HG03439 (cell line): ENCODE measurements at regions not wholly inside any gene's neighbourhood (a gene's known extent, or its start where the extent isn't known, plus 50 kb on each side); places are given as distances from the start of the nearest gene placed in this dataset.
"Not testable (repeated sequence)": the region's sequence is repeated elsewhere in the genome, so short reads cannot be mapped to it uniquely, and the experiment has no call there.

Source experiments
- ATAC-seq: cut with Tn5 transposase; IDR thresholded peaks from one replicate; pipeline ENCODE4 v1.9.1; 2021; ENCODE audit warnings: mild to moderate bottlenecking, moderate library complexity; ENCODE audit not compliant: unreplicated experiment

DNA sequence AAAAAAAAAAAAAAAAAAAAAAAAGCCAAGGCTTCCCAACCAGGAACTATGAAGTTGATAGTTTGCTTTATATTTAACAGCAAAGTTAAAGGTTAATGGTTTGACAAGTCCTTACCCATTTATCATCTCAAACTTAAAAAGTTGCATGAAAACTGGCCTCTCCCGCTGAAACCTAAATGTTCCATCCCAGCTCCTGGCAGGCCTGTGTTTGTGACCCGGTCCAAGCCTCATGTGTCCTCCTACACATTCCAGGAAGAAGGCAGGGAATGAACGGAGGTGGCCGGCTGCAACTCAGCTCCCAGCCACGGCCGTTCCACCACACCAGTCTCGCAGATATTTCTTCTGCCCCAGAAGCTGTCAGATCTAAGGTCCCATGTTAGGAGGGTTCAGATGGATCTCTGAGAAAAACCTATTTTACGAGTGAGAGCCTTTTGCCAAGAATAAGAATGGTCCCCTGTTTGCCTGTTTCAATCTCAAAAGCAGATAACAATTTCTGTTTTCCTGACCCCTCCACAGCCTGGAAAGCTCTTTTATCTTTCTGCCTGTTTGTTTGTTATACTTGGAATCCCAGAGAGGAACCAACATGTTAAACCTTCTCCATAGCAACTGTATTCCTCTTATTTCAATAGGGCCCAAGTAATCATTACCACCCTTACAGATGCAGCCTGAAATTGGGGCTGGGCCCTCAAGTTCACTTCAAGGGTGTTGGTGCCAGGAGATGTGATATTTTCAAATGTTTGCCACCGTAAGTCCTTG lies 56.5 kb downstream of the KCTD12 start:
- no peak for ATAC-seq

DNA sequence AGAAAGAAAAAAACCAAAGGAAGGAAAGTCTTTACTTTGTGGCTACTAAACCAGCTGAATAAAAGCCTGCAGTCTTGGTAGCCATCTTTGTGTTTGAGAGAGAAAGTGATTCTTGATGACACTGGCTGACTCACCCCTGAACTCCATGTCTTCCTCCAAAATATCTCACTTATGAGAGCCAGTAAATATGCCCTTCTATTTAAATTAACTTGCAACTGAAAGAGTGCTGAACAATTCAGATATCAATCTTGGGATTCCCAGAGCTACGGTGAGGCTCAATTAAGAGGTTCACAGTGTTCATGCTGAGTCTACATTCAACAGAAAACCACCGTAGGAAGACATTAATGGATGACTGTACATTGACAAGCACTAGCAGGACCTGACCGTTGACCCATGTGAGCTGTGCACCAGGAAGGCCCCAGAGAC lies 57.9 kb downstream of the KCTD12 start:
- ATAC-seq: peak; percentile 72

DNA sequence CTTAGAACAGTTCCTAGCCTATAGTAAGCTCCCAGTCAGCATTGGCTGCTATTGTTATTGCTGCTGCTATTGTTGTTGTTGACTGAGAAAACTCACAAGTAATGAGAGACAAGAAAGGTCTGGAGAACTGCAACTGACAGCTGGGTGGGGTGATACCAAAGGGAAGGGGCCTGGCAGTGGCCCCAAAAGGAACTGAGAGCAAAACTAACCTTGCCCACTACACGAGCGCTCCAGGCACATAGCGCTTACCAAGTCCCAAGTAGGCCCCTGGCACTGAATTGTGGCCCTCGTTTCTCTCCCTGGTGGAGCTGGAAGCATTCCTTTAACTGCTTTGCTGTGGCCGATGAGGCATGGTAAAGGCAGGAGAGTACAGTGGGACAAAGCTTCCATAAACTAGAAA lies 59.7 kb downstream of the KCTD12 start:
- ATAC-seq: no peak

DNA sequence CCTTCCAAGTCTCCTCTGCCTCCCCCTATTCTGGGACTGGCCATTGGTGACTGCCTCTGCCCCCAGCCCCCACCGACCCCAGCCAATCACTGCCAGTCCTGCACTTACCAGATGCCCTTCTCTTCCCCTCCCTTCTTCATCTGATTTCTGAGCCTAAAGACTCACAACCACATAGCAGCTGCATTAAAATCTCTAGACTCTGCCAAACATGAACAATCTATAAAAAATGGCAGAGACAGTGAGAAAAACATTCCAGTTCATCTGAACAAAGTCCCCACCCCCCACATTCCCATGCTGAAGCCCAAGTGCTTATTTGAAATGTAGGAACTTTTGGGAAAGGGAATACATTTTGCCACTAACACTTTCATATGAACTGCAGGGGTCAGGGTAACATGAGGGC lies 60.8 kb downstream of the KCTD12 start:
- ATAC-seq: no peak

DNA sequence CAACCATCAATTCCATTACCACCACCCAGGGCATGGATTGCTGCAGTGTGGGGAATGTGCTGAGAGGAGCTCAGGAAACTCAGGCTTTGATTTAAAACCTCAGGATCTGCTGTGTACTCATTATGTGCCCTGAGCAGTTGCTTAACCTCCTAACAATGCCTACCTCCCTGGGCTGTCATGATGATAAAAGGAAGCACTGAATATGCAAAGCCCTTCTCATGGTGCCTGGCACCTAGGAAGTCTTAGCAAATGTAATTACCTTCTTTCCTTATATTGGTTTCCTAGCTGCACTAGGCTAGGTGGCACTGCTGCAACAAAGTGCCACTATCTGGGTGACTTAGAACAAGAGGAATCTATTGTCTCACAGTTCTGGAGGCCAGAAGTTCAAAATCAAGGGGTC lies 62.2 kb downstream of the KCTD12 start:
- ATAC-seq: no peak

DNA sequence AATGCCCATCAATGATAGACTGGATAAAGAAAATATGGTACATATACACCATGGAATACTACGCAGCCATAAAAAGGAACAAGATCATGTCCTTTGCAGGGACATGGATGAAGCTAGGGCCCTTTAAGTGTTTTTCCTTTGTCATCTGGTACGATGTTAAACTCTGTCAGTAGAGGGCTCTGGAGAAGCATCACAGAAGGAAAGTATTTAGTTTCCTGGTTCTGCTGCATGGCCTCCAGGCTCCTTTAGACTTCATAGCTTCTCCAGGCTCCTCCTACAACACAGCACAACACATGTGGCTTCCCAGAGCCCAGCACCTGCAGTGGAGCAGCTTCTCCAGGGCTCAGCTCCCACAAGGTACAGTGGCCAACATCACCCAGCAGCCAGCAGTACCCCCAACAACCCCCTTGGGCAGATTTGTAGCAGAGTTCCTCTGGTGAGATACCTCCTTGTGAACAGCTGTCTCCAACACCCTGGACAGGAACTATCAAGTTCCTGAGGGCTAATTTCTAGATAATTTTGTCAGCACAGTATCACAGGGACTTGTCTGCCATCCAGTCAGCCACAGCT lies 63.4 kb downstream of the KCTD12 start:
- ATAC-seq: no peak

DNA sequence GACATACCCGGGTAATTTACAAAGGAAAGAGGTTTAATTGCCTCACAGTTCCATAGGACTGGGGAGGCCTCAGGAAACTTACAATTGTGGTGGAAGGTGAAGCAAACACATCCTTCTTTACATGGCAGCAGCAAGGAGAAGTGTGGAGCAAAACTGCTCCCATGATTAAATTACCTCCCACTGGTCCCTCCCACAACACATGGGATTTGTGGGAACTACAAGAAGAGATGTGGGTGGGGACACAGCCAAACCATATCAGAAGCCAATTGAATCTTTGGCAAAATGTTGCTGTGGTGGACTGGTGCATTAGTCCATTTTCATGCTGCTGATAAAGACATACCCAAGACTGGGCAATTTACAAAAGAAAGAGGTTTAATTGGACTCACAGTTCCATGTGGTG lies 65.0 kb downstream of the KCTD12 start:
- not testable (repeated sequence) for ATAC-seq

DNA sequence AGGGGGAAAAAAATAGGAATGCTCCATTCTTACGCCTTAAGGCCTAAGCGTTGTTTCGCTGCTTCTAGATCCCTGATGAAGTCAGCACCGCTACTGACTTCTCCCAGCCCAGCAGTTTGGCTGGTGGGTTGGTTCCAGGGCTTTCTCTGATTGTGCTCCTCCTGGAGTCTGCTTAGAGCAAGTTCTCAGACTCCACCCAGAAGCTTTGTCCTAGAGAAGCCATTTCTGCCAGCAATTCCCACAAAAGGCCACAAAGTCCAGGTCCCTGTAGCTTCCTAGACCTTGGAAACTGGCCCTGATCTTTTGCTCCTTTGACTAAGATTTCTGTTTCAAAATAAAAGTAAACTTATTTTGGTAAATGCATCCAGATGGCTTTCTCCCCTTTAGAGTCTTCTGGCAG lies 65.4 kb downstream of the KCTD12 start:
- ATAC-seq: no peak

DNA sequence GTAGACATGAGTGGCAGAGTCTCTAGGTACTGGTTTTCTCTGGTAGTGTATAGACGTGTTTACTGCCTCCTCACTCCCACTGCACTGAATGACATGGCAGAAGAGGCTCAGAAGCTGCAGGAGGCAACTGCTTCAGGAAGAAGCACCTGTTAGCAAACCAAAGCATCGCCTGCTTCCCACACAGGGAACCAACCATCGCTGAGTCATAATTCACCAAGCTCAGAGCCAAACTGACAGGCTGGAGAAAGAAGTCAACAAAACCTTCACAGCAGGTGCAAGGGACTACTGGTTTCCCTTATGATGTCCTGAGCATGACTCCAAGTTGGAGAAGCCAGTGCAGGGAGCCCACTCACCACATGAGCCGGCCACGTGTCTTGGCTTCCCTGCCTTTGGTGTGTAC lies 69.8 kb downstream of the KCTD12 start:
- no peak for ATAC-seq

DNA sequence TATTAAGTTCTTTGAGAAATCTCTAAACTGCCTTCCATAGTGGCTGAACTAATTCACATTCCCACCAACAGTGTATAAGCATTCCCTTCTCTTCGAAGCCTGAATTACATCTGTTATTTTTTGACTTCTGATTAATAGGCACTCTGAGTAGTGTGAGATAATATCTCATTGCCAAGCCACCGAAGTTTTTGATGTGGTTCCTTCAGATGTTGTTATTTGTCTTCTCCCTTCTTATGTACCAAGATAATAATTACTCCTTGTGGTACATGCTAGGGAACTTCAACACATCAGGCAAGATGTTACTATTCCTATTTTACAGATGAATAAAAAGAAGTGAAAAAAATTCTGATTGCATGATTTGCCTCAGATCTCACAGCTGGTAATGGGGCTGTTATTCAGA lies 70.9 kb downstream of the KCTD12 start:
- no peak for ATAC-seq

DNA sequence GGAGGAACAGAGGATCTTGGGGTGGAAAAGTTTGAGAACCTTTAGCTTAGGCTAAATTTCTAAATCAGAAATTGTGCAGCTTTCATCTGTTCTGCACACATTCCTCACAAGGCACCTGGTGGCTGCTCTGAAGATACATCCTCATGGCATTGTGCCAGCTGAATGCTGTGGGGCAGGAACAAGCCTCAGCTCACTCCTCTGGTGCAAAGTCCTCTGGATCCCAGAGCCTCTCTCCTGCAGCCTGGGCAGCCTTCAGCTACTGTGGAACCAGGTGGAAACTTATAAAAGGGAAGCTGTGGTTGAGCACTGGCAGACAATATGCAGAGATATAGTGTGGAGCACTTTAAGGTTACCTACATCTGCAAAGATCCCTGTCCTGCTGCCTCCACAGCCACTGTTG lies 72.3 kb downstream of the KCTD12 start:
- no peak for ATAC-seq

DNA sequence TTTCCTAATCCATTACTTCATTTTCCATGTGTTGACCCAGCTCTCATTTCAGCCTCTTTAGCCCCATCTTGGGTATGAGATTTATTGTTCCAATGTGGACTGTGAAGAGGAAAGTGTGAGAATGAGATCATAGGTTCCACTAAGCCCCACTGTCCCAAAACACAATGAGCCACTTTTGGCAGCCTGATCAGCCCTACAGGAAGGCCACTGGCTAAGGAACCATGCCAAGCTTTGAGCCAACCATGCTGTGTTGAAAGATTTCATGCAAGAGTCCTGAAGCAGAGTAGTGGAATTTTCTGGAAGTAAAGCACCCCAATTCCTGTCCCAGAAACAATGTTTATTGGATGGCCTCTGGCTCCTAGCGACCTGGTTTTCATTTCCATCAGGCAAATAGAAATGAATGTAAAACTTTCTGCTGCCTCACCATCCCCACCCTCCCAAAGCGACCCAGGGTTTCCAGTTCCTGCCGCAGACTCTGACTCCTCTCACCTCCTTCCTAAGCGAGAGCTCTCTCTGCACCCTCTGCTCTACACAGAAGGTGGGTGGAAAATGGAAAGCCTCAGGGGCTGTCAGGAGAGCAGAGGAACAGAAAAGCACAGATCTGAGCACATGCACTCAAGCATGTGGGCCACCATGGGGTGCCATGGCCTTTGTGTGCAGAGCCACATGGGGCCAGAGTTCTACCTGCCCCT lies 73.1 kb downstream of the KCTD12 start:
- no peak for ATAC-seq

DNA sequence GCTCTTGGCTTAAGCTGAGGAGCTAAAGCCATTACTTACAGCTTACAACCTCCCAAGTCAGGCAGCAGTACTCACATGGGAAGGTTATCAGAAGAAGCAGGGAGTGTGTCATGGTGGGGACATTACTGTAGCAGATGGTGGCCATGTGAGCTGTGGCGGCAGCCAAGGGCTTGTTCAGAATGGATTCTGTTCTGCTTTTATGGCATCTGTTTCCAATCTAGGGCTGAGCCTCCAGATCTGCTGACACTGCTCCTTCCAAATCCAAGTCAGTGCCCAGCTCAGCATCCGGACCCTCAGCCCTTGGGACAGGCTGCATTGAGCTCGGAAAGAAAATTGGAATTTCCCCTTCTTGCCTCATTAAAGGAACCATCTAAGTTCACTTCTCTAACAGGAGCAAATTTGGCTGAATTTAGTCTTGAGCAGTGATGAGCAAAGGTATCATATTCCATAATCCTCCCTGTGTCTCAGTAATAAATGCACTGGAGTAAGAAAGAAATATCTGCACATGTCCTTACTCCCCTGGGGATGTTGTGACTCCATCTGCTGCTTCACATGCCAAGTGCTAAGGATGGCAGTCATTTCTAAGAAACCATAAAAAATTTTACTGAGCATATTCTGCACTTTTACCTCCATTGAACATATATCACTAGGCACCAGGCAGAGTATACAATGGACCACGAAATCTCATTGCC lies 73.9 kb downstream of the KCTD12 start:
- ATAC-seq: no peak

DNA sequence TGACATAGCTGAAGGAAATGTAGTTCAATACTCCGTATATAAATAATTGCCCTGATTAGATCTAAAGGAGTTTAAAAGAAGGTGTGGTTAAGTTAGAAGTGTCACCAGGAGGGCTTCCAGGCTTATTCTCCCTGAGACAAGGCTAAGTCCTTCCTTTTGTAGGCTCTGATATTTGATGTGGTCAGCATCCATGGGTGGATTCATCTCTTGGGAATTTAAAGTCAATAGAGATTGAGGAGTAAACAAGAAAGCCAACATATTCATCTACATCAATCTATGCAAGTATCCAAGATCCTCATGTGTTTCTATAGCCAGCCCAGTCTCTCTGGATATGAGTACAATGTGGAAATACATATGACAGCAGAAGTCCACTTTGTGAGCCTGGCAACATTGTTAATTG lies 76.8 kb downstream of the KCTD12 start:
- ATAC-seq: no peak

DNA sequence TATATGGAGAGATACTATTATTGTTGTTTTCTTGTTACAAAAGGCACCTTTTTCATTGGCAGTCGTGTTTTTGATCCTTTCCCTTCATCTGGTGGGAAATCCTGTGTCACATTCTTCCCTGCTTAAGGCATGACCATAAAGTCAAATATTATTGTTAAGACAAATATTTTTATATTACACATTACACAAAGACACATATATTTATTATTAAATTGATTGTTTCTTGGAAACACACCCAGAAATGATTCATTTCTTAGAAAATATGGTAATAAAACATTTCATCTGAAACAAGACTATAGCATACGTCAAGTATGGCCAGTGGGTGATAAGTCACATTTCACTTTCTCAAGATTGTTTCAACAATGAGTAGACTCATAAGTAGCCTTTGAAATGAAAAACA lies 77.3 kb downstream of the KCTD12 start:
- no peak for ATAC-seq

DNA sequence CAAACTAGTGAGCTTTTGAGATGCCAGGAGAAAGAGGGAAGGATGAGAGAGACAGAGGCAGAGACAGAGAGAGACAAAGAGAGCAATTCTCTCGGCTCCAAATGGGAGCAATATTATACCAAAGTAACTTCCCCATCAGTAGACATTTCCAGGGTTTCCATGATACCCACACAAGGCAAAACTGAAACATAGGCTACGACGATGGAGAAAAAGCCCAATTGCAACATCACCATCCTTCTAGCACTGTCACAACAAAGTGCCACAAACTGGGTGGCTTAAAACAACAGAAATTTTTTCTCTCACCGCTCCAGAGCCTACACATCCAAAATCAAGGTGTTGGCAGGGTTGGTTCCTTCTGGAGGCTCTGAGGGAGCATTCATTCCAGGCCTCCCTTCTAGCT lies 81.4 kb downstream of the KCTD12 start:
- ATAC-seq: no peak

DNA sequence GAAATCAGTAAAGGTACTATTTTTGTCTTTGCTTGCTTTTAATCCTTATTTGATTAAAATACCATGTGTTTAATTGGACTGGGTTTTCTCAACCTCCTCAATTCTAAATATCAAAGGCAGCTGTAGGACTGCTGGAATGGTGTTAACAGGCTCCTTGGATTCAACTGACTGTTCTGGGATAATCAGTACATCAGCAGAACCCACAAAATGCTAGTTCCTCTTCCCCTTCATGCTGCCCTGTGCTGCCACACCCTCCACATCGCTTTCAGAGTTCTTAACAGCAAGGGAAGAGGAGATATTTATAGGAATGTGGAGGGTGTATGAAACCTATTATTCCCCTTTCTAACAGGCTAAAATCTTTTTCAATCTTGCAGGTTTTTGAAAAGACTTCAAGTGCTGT lies 82.4 kb downstream of the KCTD12 start:
- no peak for ATAC-seq

DNA sequence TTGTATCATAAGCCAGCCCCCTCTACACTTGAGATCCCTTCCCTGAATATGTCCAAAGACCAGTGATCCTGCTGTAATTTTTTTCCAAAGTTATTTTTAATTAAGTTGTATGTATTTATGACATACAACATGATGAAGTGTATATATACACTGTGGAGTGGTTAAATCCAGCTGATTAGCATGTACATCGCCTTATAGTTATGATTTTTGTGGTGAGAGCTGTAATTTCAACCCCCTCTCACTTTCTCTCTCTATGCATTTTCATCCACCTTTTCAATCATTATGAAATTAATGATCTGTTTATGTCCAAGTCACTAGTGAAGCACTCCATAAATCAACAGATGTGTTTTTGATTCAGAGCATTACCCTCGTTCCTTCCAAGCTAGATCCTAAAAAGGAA lies 85.3 kb downstream of the KCTD12 start:
- ATAC-seq: no peak

DNA sequence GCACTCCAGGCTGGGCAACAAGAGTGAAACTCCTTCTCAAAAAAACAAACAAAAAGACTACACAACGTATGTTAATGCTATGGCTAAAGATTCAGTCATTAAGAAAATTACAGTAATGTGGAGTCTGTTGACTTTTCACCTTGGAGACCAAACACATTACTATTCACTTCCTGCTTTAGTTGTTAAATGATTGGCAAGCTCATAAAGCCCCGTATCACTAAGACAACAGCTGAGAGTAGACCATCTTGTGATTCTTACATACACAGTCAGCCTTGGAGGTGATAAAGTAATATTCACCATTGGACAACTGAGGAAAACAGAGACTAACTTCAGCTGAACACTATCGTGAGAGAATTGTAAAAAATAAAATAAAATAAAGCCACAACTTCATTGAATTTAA lies 86.5 kb downstream of the KCTD12 start:
- no peak for ATAC-seq

DNA sequence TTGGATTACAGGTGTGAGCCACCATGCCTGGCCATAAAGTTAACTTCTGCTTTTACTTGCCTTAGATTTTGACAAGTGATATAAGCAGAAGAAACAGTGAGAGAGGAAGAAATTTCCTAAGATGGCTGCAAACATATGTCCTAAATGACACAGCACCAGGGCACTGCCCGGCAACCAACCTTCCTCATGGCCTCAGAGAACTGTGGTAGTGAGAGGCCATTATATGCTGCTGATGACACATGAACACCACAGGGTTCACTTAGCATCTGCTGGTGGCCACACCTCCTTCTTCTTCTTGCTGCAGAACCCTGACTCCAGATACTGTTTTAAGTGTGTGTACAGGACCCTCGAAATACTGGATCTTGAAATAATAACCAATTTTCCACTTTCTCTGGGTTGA lies 88.2 kb downstream of the KCTD12 start:
- no peak for ATAC-seq

DNA sequence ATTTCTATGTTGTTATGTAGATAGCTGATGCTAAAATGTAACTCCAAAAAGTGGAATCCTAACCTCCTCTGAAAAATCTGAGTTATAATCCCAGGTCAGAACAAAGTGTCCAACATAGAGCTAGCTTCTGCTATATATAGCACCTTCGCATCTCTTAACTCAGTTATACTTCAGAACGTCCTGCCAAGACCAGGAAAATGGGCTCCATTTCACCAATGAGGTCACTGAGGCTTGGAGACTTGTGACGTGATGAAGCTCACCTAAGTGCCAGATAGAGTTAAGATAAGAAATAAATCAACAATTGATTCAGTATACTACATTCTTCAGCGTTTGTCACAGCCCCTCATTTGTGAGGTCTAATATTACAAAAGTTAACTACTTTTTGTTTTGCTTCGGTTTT lies 88.8 kb downstream of the KCTD12 start:
- no peak for ATAC-seq

DNA sequence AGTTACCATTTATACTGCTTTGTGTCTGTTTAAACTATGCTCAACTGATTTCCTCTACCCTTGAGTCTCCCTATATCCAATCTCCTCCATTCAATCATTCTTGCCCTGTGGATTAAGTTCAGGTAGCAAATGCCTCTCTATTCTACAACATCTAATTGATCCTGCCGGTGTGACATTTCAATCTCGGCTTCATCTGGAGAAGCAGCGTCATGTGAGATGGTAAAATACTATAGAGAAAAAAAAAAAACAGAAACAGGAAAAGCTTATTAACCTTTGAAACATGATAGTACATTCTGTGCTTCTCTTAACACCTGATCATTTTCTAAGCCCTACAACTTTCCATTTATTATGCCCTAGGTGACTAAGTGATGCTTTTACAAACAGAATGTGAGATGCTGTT lies 89.4 kb downstream of the KCTD12 start:
- ATAC-seq: no peak
